ENCODE measurements at regions not wholly inside any gene's neighbourhood (a gene's known extent, or its start where the extent isn't known, plus 50 kb on each side); places are given as distances from the start of the nearest gene placed in this dataset.

GRCh38 chr7:17474724-17475344 is 176.4 kb downstream of the AHR start:
- POLR2A ChIA-PET = no interaction called here
- Histone ChIP-seq H2AFZ (ENCODE audit: low read depth) (peak overlapping the region; percentile 41; the same call in 1 of the 2 replicates), H3K27ac (ENCODE audit: low read depth in 2 of 2, low read length in 1 of 2) (no peak overlapping the region), H3K36me3 (replicated peaks in 1 of 2; ENCODE audit: control insufficient read depth in 1 of 2, insufficient read depth in 2 of 2, low read length in 1 of 2) (no peaks in the 10 kb centered on the region), H3K4me3 (ENCODE audit: low read depth in 2 of 2, low read length in 1 of 2) (peak overlapping the region in 1 of 2 experiments; percentile 5; a peak in 2 of 4 replicates), H3K9me3 (no peaks in the 10 kb centered on the region), H3K79me2 (ENCODE audit: insufficient read depth) (no peaks in the 10 kb centered on the region), H3K4me1 (ENCODE audit: control insufficient read depth in 1 of 2, insufficient read depth in 2 of 2, low read depth in 1 of 2, low read length in 1 of 2) (no peaks in the 10 kb centered on the region), H4K20me1 (ENCODE audit: insufficient read depth) (no peaks in the 10 kb centered on the region), H3K9ac (no peak overlapping the region), H3K4me2 (peak overlapping the region; percentile 59), H3K27me3 (ENCODE audit: insufficient read depth) (no peaks in the 10 kb centered on the region; the same call in 1 of the 2 replicates), H3K9me2 (no peaks in the 10 kb centered on the region), H3F3A (replicated peaks; ENCODE audit: insufficient read depth) (no peaks in the 10 kb centered on the region)
- 31% methylated on average over 13 of the region's 13 CpGs for WGBS (ENCODE audit: low lambda C conversion rate)
- DNase-seq = peak; percentile 35
- CTCF ChIA-PET = interaction anchor here (0.6 to 1.4 kb wide), 3 partner anchors 16 to 1979 kb away, joined by 3 to 4 read pairs (median 3); no protein-coding TSS in a partner anchor
- peak; percentile 21; the same call in 1 of the 2 replicates for TF ChIP-seq RAD21 (IDR thresholded peaks at IDR 0.05; ENCODE audit: low read length)
- no peak for TF ChIP-seq TCF12 (IDR thresholded peaks at IDR 0.05)
- TF ChIP-seq SMC3 (IDR thresholded peaks at IDR 0.05; ENCODE audit: low read depth, low read length) = 0 out of 2 replicates have a peak, but pooled peaks have one; percentile 8
- TF ChIP-seq, protein P1, sequence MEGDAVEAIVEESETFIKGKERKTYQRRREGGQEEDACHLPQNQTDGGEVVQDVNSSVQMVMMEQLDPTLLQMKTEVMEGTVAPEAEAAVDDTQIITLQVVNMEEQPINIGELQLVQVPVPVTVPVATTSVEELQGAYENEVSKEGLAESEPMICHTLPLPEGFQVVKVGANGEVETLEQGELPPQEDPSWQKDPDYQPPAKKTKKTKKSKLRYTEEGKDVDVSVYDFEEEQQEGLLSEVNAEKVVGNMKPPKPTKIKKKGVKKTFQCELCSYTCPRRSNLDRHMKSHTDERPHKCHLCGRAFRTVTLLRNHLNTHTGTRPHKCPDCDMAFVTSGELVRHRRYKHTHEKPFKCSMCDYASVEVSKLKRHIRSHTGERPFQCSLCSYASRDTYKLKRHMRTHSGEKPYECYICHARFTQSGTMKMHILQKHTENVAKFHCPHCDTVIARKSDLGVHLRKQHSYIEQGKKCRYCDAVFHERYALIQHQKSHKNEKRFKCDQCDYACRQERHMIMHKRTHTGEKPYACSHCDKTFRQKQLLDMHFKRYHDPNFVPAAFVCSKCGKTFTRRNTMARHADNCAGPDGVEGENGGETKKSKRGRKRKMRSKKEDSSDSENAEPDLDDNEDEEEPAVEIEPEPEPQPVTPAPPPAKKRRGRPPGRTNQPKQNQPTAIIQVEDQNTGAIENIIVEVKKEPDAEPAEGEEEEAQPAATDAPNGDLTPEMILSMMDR (IDR thresholded peaks at IDR 0.05) = peak; percentile 59
- TF ChIP-seq PBX3 (IDR thresholded peaks at IDR 0.05) = no peak
- TF ChIP-seq USF2 (IDR thresholded peaks at IDR 0.05; ENCODE audit: borderline replicate concordance, low read depth, low read length) = no peak
- TF ChIP-seq NFIC (IDR thresholded peaks at IDR 0.05; ENCODE audit: borderline replicate concordance) = no peak
- TF ChIP-seq GABPA (IDR thresholded peaks at IDR 0.05; ENCODE audit: low read depth) = peak; percentile 27; the same call in 1 of the 2 replicates

DNA sequence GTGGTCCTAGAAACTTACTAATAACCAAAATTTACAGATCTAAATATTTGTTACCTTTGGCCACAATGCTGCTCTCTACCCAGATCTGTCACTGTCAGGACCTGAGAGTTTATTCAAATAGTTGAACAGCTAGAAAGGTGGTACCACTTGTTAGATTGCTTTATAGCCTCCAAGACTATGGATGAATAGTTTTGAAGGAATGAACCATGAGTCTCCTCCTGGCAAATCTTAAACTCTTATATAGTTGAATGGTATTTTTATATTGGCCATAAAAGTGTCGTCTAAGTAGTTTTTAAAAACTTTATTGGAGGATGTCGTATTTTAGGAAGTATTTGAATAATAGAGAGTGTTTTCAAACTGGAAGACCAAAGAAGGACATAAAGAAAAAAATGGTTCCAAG is 178.7 kb downstream of the AHR start:
- CTCF ChIA-PET = interaction anchor here (0.9 kb wide), 1 partner anchor 48 kb away, joined by 3 read pairs; no protein-coding TSS in a partner anchor
- Histone ChIP-seq H3K36me3 (replicated peaks in 1 of 2; ENCODE audit: control insufficient read depth in 1 of 2, insufficient read depth in 2 of 2, low read length in 1 of 2) (no peaks in the 10 kb centered on the region), H3K4me2 (no peak overlapping the region), H3K79me2 (ENCODE audit: insufficient read depth) (no peaks in the 10 kb centered on the region), H3K4me1 (ENCODE audit: control insufficient read depth in 1 of 2, insufficient read depth in 2 of 2, low read depth in 1 of 2, low read length in 1 of 2) (no peaks in the 10 kb centered on the region), H3F3A (replicated peaks; ENCODE audit: insufficient read depth) (no peaks in the 10 kb centered on the region), H3K9me2 (no peaks in the 10 kb centered on the region), H2AFZ (ENCODE audit: low read depth) (no peak overlapping the region), H3K27me3 (ENCODE audit: insufficient read depth) (no peaks in the 10 kb centered on the region; the same call in 1 of the 2 replicates), H3K9me3 (no peaks in the 10 kb centered on the region), H3K27ac (ENCODE audit: low read depth in 2 of 2, low read length in 1 of 2) (no peak overlapping the region), H3K9ac (no peak overlapping the region), H4K20me1 (ENCODE audit: insufficient read depth) (no peaks in the 10 kb centered on the region), H3K4me3 (ENCODE audit: low read depth in 2 of 2, low read length in 1 of 2) (no peak overlapping the region)
- no peak for DNase-seq
- POLR2A ChIA-PET = interaction anchor here (0.6 kb wide), 1 partner anchor 394 kb away, joined by 7 read pairs; no protein-coding TSS in a partner anchor
- WGBS (ENCODE audit: low lambda C conversion rate) = 8% methylated on average over 2 of the region's 2 CpGs
- TF ChIP-seq MEF2A (IDR thresholded peaks at IDR 0.05; ENCODE audit: borderline replicate concordance, low read depth) = no peak
- TF ChIP-seq, protein P2, sequence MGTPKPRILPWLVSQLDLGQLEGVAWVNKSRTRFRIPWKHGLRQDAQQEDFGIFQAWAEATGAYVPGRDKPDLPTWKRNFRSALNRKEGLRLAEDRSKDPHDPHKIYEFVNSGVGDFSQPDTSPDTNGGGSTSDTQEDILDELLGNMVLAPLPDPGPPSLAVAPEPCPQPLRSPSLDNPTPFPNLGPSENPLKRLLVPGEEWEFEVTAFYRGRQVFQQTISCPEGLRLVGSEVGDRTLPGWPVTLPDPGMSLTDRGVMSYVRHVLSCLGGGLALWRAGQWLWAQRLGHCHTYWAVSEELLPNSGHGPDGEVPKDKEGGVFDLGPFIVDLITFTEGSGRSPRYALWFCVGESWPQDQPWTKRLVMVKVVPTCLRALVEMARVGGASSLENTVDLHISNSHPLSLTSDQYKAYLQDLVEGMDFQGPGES (IDR thresholded peaks at IDR 0.05; ENCODE audit: low read depth, low read length) = no peak
- TF ChIP-seq FOXJ3 (CRISPR knock-in tag; IDR thresholded peaks at IDR 0.05) = no peak
- no peak for TF ChIP-seq USF1 (IDR thresholded peaks at IDR 0.05; ENCODE audit: borderline replicate concordance, low read depth)
- no peak for TF ChIP-seq RXRA (IDR thresholded peaks at IDR 0.05; ENCODE audit: borderline replicate concordance, low read depth)
- no peak for TF ChIP-seq RCOR1 (IDR thresholded peaks at IDR 0.05; ENCODE audit: low read length)
- no peak for TF ChIP-seq REST (IDR thresholded peaks at IDR 0.05; ENCODE audit: low read depth, low read length)
- TF ChIP-seq JUND (IDR thresholded peaks at IDR 0.05) = no peak
- no peak for TF ChIP-seq ELF1 (IDR thresholded peaks at IDR 0.05)
- no peak for TF ChIP-seq POLR2AphosphoS5 (IDR thresholded peaks at IDR 0.05; ENCODE audit: low read depth, low read length)
- no peak for TF ChIP-seq EP300 (IDR thresholded peaks at IDR 0.05; ENCODE audit: borderline replicate concordance in 1 of 2, low read depth in 1 of 2, low read length in 1 of 2)

Measured in SK-N-SH (cell line).